ENCODE measurements at regions not wholly inside any gene's neighbourhood (a gene's known extent, or its start where the extent isn't known, plus 50 kb on each side); places are given as distances from the start of the nearest gene placed in this dataset.

DNA sequence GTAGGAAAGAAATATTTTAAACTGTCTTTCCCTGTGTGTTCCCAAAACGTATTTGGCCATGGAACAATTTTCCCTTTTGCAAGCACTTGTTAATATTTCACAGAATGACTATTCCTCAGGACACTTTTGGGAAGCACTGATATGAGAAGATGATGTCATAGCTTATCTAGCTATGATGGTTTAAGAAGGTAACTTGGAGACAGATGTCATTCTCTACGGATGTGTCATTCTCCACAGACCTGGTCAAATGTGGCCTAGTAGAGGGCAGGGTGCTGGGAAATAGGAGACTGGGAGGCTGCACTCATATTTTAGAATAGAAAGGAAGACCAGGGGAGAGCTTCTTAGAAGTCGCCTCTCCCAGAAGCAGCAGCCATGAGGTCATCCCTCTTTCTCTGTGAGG is 220.7 kb upstream of the GLI3 start:
- TF ChIP-seq, protein P1, sequence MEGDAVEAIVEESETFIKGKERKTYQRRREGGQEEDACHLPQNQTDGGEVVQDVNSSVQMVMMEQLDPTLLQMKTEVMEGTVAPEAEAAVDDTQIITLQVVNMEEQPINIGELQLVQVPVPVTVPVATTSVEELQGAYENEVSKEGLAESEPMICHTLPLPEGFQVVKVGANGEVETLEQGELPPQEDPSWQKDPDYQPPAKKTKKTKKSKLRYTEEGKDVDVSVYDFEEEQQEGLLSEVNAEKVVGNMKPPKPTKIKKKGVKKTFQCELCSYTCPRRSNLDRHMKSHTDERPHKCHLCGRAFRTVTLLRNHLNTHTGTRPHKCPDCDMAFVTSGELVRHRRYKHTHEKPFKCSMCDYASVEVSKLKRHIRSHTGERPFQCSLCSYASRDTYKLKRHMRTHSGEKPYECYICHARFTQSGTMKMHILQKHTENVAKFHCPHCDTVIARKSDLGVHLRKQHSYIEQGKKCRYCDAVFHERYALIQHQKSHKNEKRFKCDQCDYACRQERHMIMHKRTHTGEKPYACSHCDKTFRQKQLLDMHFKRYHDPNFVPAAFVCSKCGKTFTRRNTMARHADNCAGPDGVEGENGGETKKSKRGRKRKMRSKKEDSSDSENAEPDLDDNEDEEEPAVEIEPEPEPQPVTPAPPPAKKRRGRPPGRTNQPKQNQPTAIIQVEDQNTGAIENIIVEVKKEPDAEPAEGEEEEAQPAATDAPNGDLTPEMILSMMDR (IDR thresholded peaks at IDR 0.05; ENCODE audit: insufficient read depth, low read depth, low read length) = no peak
- no peak for DNase-seq (ENCODE audit: low read depth)
- H3K4me3 ChIP-seq (ENCODE audit: low read depth, low read length) = no peak overlapping the region

DNA sequence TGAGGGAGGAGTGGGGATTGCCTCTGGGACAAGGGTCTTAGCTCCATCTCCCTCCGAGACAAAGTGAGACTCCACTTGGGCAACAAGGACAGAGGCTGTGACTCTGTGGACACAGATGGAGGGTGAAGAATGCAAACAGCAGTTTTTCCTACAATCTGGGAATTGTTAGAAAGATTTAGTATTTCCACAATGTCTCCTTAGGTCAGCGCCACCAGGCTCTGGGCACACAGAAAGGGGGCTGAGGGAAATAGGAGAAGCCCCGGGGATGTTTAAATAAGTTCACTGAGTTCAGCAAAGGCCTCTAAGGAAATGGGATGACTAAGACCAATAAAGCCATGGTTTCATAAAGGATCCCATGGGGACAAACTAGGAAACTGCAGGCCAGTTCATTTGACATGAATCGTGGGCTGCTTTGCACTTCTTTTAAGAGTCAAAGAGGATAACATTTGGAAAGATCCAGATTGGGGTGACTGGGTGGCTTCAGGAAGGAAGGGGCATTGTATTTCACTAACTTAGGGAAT is 219.8 kb upstream of the GLI3 start:
- DNase-seq (ENCODE audit: low read depth) = peak; percentile 21
- TF ChIP-seq, protein P1 (IDR thresholded peaks at IDR 0.05; ENCODE audit: insufficient read depth, low read depth, low read length) = no peak
- H3K4me3 ChIP-seq (ENCODE audit: low read depth, low read length) = no peak overlapping the region

DNA sequence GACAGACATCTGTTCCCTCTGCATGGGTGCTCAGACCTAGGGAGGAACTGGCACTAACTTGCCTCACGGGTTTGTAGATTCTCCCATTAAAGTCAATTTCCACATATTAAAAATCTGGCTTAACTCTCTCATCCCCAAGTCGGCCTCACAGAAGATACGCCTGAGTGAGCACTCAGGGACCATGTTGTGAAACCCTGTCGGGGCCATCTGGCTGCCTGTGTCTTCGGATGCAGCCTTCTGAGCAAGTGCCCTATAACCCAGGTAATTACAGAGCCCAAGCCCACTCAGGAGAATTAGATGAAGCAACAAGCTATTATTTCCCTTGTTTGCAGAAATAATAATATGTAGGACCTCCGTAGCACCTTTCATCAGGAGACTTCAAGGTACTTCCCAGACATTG is 219.3 kb upstream of the GLI3 start:
- DNase-seq (ENCODE audit: low read depth) = no peak
- TF ChIP-seq, protein P1 (IDR thresholded peaks at IDR 0.05; ENCODE audit: insufficient read depth, low read depth, low read length) = no peak
- H3K4me3 ChIP-seq (ENCODE audit: low read depth, low read length) = no peak overlapping the region

DNA sequence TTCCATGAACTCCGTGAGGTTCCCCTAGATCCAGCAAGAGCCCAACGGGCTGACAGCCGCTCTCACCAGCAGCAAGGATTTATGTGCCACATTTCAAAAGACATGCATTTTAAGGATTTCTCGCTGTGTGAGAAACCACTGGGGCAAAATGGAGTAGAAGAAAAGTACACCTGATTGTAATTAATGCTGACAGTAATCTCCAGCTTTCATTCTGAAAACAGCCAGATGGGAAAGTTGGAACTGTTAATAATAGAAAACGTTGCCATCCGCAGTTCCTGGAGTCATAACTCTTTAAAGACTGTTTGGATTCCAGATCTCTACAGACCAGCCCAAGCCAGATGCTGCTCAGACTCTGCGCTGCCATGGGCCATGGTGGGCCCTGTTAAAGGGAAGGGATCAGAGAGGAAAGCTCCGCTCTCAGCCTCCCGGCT is 216.9 kb upstream of the GLI3 start:
- TF ChIP-seq, protein P1 (IDR thresholded peaks at IDR 0.05; ENCODE audit: insufficient read depth, low read depth, low read length) = no peak
- H3K4me3 ChIP-seq (ENCODE audit: low read depth, low read length) = no peak overlapping the region
- DNase-seq (ENCODE audit: low read depth) = peak; percentile 36

DNA sequence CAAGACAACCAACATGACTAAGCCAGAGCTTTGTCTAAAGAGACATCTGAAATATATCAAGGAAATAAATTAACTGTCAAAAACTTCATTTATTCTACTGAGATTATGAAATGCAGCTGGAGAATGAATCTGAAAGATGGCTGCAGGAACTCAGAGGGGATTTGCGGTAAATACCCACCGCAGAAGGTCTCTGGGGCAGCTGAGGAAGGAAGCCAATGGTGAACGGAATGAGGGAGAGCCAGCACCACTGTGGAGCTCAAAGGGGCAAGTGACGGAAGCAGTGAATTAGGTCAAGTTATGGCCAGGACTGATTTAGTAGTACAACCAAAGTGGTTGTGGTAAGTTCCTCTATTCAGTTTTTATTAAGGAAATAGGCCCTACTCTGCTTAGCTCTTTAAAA is 215.3 kb upstream of the GLI3 start:
- H3K4me3 ChIP-seq (ENCODE audit: low read depth, low read length) = no peak overlapping the region
- TF ChIP-seq, protein P1 (IDR thresholded peaks at IDR 0.05; ENCODE audit: insufficient read depth, low read depth, low read length) = no peak
- no peak for DNase-seq (ENCODE audit: low read depth)

DNA sequence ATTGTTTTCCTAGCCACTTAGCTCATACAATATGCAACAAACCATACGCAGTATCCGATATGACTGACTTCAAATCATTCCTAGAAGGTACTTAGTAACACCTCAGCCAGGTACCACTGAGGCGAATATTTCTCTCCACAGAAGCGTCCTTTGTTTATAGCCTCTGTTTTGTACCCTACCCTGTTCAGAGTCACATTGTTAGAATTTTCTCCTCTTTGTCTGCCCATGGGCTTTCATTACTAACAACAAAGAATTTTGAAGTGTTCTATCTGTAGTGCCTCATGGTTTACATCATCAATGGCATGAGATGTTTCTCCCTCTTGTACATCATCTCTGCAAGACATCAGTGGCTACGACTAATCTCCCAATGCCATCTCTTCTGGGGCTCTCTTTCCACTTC is 212.4 kb upstream of the GLI3 start:
- no peak for DNase-seq (ENCODE audit: low read depth)

More for the DNA sequence above, 212.4 kb upstream of the GLI3 start:
- no peak overlapping the region for H3K4me3 ChIP-seq (ENCODE audit: low read depth, low read length)
- TF ChIP-seq, protein P1 (IDR thresholded peaks at IDR 0.05; ENCODE audit: insufficient read depth, low read depth, low read length) = no peak

All from fibroblast of villous mesenchyme (primary cell).